M059J (cell line): ENCODE measurements at regions not wholly inside any gene's neighbourhood (a gene's known extent, or its start where the extent isn't known, plus 50 kb on each side); places are given as distances from the start of the nearest gene placed in this dataset.

ENCODE experiments used
- DNase-seq: peaks from one replicate; pipeline ENCODE4 v3.0.0-alpha.2; 2012; ENCODE audit warnings: low read depth

GRCh38 chr22:49095366-49095765 lies 732.3 kb downstream of the BRD1 start:
- no peak for DNase-seq

DNA sequence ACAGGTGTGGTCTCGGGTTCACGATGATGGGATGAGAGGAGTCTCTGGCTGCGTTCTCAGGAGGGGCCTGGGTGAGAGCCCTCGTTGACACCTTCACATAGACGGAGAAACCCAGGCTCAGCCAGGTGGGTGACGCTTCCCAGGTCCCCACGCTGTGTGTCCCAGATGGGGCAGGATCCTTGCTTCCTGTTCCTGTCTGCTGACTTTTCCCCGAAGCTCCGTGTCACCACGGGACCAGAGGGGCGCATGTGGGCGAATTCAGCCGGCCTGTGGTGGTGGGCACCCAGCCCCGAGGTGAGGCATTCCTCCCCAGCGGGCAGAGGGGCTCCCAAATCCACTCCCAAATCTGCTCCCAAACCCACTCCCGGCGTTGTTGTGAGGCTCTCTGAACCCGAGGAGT lies 732.8 kb downstream of the BRD1 start:
- DNase-seq, result no peak

DNA sequence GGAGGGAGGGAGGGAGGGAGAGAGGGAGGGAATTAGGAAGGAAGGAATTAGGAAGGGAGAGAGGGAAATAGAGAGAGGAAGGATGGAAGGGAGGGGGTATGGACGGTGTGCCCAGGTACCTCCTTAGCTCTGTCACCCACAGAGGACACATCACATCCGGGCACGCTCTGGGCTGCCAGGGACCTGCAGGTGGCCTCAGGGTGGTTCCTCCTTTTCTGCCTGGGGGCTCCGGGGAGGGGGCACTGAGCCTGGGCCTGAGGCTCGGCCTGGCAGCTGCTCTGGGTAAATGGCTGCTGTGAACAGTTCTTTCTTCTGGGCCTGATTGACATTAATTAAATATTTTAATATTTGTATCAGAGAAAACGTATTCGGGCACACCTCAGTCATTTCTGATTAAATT lies 733.5 kb downstream of the BRD1 start:
- no peak for DNase-seq

DNA sequence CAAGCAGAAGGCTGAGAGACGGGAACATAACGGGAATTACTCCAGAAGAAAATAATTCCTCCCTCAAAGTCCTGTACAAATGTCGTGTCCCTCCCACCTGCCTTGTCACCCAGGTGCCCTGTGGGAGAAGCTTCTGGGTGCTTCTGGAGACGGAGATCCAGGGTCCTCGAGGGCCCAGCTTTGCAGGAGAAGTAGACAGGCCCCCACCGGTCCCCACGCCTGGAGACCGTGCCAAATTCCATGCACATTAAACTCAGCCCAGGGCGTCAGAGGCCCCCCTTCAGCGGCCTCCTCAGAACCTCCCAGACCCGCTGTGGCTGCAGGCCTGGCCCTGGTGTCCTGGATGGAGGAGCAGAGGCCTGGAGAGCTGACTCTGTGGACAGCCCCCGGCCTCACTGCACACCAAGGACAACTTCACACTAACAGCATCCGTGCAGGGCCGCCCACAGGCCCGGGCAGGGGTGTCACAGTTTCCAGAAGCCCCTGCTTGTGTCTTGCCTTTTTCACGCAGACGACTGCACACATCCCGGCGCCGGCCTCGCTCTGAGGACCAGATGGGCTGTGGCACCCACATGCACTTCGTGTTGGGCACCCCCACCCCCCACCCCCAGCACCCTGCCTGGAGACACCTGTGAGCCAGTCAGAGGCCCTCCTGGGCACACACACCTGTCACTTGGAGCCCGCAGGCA lies 734.3 kb downstream of the BRD1 start:
- DNase-seq, result no peak

DNA sequence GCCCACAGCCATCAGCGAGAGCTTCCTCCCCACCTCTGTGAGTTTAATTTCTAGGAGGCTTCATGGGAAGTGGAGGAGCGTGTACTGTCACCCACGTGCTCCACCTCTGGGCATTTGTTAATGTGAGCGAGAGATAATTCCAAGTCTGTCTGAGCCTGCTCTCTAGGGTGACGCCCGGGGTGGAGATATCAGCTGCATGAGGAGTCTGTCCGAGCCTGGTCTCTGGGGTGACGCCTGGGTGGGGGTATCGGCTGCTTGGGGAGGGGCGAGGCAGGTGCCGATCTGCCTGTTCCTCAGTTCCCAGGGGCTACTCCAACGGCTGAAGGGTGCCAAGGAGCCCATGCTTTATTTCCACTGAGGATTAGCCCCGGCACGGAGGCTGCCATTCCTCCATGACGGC lies 735.0 kb downstream of the BRD1 start:
- DNase-seq, result no peak

GRCh38 chr22:49091917-49092545 lies 735.6 kb downstream of the BRD1 start:
- DNase-seq, result no peak

GRCh38 chr22:49091451-49091850 lies 736.2 kb downstream of the BRD1 start:
- DNase-seq, result no peak

DNA sequence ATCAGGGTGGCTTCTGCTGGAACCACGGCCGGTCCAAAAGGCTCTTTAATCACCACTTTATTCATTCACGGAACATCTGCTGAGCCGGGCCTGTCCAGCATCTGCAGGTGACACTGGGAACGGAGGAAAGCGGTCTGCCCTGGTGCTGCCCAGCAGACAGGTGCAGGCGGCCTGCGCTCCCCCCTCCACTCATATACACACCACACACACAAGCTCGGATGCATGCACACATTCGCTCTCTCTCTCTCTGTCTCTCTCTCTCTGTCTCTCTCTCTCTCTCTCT lies 736.9 kb downstream of the BRD1 start:
- DNase-seq, result no peak

- no peak for DNase-seq
These were observed 737.4 kb downstream of the BRD1 start for GRCh38 chr22:49090061-49090852.

DNA sequence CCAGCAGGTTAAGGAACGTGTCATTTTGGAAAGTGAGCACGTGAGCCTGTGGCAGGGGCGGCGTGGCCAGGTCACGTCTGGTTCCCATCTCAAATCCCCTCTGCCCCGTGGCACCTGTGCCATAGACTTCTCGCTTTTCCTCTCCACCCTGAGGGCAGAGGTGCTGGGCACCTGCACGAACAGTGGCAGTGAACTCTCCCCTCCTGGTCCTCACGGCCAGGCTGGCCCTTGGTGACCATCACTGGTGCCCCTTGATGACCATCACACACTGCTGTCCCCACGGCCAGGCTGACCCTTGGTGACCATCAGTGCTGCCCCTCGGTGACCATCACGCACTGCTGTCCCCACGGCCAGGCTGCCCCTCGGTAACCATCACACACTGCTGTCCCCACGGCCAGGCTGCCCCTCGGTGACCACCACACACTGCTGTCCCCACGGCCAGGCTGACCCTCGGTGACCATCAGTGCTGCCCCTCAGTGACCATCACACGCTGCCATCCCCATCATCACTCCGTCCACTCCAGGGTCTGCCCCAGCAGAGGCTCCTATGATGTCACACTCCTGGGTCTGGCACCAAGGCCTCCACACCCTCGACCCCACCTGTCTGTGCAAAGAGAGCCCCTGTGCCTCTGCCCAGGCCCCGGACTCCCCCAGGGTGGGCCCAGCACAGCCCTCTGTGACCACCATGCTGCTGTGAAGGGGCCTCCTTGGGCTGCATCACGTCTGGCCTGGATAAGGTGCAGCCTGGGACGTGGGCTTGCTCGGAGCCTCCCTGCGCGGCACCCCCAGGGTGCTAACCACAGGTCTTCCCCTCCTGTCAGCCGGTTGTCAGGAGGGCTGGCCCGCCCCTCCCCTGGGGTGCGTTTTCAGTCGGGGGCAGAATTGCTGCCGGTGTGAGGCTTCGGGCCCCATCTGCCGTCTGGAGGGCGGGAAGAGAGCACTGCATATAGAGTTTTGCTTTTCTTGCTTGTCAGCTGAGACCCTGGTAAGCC lies 738.6 kb downstream of the BRD1 start:
- DNase-seq, result no peak

- no peak for DNase-seq
These were observed 739.7 kb downstream of the BRD1 start for GRCh38 chr22:49087716-49088601.

DNA sequence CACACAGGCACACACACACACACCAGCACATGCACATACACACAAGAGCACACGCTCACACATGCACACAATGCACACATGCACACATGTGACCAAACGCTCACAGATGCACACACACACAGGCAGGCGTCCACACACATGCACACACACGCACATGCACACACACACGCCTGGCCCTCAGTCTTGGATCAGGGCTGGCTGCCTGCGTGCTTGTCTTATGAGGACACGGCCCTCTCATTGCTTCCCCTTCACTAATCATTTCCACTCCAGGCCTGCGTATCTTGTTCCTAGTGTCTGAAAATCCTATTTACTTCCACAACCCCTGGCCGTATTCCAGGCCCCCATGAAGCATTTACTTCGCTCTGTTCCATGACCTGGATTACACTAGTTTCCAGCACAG lies 740.5 kb downstream of the BRD1 start:
- no peak for DNase-seq

- DNase-seq, result no peak
These were observed 741.0 kb downstream of the BRD1 start for GRCh38 chr22:49086606-49087157.

- DNase-seq, result no peak
These were observed 741.5 kb downstream of the BRD1 start for GRCh38 chr22:49086181-49086580.

DNA sequence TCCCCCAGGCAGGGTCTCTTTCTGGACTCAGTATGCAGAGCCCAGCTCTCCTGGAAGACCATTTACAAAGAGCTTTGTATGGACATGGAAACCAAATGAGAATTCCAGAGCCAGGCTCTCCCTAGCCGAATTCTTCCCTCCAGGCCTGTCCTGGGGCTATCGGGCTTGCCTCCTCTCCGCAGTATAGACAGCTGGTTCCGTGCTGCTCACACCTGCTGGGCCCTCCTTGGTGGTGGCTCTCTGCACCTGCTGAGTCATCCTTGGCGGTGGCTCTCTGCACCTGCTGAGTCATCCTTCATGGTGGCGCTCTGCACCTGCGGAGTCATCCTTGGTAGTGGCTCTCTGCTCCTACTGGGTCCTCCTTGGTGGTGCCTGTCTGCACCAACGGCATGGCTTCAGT lies 743.5 kb downstream of the BRD1 start:
- DNase-seq, result no peak

- DNase-seq, result no peak
These were observed 744.1 kb downstream of the BRD1 start for GRCh38 chr22:49083607-49084006.

- no peak for DNase-seq
These were observed 745.2 kb downstream of the BRD1 start for GRCh38 chr22:49082451-49082850.

- DNase-seq, result no peak
These were observed 745.7 kb downstream of the BRD1 start for GRCh38 chr22:49081926-49082325.

DNA sequence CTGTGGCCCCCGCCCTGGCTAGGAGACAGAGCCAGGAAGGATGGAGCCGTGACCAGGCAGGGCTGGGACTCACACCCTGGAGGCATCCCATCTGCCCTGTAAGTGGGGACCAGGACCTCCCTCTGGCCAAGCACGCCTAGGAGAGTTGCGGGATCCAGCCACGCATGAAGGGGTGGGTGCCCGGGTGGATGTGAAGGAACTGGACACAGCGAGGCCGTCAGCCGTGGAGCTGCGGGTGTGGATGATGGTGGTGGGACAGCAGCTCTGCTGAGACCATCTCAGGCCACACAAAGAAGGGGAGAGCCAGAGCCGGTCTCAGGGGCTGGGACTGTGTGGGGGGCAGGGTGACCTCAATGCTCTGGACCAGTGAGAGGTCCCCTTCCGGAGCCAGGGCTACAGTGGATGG lies 746.4 kb downstream of the BRD1 start:
- no peak for DNase-seq

- no peak for DNase-seq
These were observed 747.0 kb downstream of the BRD1 start for GRCh38 chr22:49080631-49081030.
